ENCODE measurements at regions not wholly inside any gene's neighbourhood (a gene's known extent, or its start where the extent isn't known, plus 50 kb on each side); places are given as distances from the start of the nearest gene placed in this dataset.
"Not testable (repeated sequence)": the region's sequence is repeated elsewhere in the genome, so short reads cannot be mapped to it uniquely, and the experiment has no call there.

DNA sequence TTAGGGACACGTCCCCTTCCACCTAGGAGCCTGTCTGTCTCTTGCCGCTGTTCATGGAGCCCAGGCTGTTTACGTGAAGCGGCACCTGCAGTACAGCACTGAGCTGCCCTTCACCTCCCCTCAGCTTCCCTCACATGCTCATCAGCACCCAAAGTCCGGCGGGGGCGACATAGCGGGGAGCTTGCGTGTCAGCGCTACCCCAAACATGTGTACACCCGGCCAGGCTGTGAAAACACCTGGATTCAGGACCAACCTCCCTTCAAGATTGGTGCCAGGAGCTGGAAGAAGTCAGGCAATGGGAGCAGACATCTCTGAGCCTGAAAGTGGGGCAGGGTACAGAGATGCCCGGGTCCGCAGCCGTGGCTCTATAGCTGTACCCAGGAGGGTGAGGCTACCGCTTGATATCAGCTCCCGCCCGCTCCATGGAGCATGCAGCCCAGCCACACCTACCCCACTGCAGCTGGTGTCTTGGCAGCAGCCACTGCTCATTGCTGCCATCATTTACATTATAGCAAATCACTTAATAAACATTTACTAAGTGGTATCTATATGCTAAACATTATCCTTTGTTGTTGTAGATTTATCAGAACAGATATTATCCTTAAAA is 712.1 kb downstream of the CDH9 start:
- TF ChIP-seq, protein P1, sequence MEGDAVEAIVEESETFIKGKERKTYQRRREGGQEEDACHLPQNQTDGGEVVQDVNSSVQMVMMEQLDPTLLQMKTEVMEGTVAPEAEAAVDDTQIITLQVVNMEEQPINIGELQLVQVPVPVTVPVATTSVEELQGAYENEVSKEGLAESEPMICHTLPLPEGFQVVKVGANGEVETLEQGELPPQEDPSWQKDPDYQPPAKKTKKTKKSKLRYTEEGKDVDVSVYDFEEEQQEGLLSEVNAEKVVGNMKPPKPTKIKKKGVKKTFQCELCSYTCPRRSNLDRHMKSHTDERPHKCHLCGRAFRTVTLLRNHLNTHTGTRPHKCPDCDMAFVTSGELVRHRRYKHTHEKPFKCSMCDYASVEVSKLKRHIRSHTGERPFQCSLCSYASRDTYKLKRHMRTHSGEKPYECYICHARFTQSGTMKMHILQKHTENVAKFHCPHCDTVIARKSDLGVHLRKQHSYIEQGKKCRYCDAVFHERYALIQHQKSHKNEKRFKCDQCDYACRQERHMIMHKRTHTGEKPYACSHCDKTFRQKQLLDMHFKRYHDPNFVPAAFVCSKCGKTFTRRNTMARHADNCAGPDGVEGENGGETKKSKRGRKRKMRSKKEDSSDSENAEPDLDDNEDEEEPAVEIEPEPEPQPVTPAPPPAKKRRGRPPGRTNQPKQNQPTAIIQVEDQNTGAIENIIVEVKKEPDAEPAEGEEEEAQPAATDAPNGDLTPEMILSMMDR (conservative IDR thresholded peaks at IDR 0.05; ENCODE audit: low read depth, low read length): no peak
- no peak overlapping the region for H3K4me3 ChIP-seq (ENCODE audit: low read depth, low read length)
- no peak for DNase-seq (ENCODE audit: low read depth)

DNA sequence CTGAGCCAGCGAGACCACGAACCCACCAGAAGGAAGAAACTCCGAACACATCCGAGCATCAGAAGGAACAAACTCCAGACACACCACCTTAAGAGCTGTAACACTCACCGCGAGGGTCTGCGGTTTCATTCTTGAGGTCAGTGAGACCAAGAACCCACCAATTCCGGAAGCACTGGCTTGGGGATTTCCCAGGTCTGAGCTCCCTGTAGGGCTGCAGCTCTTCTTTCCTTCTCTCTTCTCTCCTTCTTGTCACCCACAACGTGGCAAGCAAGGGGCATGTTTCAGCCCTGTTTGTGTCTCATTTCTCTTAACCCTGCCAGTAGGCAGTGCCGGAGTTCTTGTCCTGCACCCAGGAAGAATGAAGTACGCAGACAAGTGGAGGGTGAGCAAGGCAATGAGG is 713.0 kb downstream of the CDH9 start:
- not testable (repeated sequence) for DNase-seq (ENCODE audit: low read depth); H3K4me3 ChIP-seq (ENCODE audit: low read depth, low read length)

DNA sequence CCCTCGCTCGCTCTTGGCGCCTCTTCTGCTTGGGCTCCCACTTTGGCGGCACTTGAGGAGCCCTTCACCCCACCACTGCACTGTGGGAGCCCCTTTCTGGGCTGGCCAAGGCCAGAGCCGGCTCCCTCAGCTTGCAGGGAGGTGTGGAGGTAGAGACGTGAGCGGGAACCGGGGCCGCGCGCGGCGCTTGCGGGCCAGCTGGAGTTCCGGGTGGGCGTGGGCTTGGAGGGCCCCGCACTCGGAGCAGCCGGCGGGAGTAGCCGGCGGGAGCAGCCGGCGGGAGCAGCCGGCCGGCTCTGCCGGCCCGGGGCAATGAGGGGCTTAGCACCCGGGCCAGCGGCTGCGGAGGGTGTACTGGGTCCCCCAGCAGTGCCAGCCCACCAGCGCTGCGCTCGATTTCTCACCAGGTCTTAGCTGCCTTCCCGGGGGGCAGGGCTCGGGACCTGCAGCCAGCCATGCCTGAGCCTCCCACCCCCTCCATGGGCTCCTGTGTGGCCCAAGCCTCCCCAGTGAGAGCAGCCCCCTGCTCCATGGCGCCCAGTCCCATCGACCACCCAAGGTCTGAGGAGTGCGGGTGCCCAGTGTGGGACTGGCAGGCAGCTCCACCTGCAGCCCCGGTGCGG is 714.0 kb downstream of the CDH9 start:
- DNase-seq (ENCODE audit: low read depth); H3K4me3 ChIP-seq (ENCODE audit: low read depth, low read length): not testable (repeated sequence)

DNA sequence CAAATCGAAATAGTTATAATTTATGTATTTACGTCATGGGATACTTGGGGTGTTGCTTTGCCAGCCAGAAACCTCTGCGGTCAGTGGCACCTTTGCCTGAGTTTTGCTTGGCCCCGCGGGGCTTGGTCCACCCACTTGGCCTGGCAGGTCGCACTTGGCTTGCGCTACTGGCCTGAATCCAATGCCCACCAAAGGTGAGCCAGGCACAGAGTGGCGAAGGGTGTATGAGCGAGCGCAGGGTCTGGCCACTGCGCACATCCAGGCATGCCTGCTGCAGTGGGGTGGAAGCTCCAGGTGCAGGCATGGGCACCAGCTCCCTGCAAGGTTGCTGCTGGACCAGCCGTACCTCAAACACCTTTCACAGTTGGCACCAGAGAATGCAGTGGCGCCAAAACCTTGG is 714.6 kb downstream of the CDH9 start:
- no peak for DNase-seq (ENCODE audit: low read depth)
- TF ChIP-seq, protein P1 (conservative IDR thresholded peaks at IDR 0.05; ENCODE audit: low read depth, low read length): no peak

DNA sequence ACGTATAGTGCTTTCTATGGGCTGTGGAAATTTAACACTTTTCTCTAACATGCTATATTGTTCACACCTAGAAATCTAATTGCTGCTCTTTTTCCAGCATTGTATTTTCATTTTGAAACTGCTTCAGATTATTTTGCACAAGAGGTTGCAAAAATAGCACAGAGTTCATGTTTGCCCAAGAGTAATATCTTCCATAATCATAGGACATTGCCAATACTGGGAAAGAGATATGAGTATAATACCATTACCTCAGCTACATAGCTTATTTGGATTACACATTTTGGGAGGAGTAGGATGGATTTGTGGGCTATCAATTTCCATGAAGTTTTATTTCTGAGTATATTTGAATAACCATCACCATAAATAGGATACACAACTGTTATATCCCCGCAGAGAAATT is 717.1 kb downstream of the CDH9 start:
- TF ChIP-seq, protein P1 (conservative IDR thresholded peaks at IDR 0.05; ENCODE audit: low read depth, low read length): no peak
- DNase-seq (ENCODE audit: low read depth): no peak
- H3K4me3 ChIP-seq (ENCODE audit: low read depth, low read length): no peak overlapping the region

More for the DNA sequence above, 714.6 kb downstream of the CDH9 start:
- no peak overlapping the region for H3K4me3 ChIP-seq (ENCODE audit: low read depth, low read length)

DNA sequence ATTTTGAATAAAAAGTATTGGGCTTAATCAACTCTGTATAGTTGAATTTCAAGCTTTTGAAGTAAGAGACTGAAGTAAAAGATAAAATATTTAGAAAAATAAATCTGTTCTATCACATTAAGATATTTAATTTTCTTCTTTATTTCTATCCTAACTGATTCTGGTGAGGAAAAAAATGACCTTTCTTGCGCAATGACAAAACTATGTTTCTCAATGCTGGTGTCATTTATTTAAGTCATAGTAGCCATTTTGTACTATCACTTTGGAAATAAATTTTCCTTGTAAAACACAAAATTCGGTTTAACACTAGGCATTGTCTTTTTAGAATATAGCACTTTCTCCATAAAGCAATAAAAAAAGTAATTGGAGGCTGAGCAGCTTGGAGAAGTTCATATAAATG is 728.0 kb downstream of the CDH9 start:
- no peak overlapping the region for H3K4me3 ChIP-seq (ENCODE audit: low read depth, low read length)
- TF ChIP-seq, protein P1 (conservative IDR thresholded peaks at IDR 0.05; ENCODE audit: low read depth, low read length): no peak
- DNase-seq (ENCODE audit: low read depth): no peak

DNA sequence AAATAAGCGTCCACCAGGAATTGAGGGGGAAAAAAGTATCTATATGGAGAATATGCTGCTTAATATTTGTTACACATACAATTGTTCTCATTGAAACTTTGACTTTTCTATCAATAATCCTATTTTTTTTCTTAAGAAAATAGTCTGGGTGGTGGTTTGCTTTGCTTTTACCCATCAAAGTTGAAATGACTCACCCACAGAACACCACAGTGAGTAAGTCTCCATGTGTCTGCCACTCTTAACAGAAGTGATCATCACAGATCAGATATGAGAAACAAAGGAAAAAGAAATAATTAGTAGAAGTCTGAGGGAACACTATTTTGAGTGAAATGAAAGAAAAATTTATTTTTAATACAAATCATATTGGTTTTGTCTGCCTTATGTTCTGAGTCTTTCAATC is 742.8 kb downstream of the CDH9 start:
- TF ChIP-seq, protein P1 (conservative IDR thresholded peaks at IDR 0.05; ENCODE audit: low read depth, low read length): no peak
- DNase-seq (ENCODE audit: low read depth): no peak
- H3K4me3 ChIP-seq (ENCODE audit: low read depth, low read length): no peak overlapping the region

DNA sequence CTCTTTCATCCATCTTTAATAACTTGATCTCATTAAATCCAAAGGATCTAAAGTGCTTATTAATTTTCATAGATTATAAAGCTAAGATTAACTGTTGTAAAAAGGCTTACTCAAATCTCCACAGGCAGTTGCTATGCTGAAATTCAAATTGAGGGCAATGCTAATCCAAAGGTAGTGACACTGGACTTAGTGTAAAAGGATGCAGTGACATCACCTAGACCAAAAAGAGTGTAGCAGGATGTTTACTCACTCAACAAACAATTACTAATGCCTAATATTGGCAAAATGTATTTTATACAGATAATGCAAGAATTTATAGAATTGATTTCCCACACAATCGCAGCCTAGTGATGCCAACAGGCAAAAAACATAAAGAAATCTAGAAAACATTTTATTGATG is 756.2 kb downstream of the CDH9 start:
- no peak overlapping the region for H3K4me3 ChIP-seq (ENCODE audit: low read depth, low read length)
- TF ChIP-seq, protein P1 (conservative IDR thresholded peaks at IDR 0.05; ENCODE audit: low read depth, low read length): no peak
- DNase-seq (ENCODE audit: low read depth): no peak
